ENCODE measurements at regions not wholly inside any gene's neighbourhood (a gene's known extent, or its start where the extent isn't known, plus 50 kb on each side); places are given as distances from the start of the nearest gene placed in this dataset.
"Not testable (repeated sequence)": the region's sequence is repeated elsewhere in the genome, so short reads cannot be mapped to it uniquely, and the experiment has no call there.

DNA sequence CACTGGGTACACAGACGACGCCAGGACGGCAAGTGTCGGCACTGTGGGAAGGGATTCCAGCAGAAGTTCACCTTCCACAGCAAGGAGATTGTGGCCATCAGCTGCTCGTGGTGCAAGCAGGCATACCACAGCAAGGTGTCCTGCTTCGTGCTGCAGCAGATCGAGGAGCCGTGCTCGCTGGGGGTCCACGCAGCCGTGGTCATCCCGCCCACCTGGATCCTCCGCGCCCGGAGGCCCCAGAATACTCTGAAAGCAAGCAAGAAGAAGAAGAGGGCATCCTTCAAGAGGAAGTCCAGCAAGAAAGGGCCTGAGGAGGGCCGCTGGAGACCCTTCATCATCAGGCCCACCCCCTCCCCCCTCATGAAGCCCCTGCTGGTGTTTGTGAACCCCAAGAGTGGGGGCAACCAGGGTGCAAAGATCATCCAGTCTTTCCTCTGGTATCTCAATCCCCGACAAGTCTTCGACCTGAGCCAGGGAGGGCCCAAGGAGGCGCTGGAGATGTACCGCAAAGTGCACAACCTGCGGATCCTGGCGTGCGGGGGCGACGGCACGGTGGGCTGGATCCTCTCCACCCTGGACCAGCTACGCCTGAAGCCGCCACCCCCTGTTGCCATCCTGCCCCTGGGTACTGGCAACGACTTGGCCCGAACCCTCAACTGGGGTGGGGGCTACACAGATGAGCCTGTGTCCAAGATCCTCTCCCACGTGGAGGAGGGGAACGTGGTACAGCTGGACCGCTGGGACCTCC lies 89.4 kb downstream of the LACC1 start:
- TF ChIP-seq, protein P1, sequence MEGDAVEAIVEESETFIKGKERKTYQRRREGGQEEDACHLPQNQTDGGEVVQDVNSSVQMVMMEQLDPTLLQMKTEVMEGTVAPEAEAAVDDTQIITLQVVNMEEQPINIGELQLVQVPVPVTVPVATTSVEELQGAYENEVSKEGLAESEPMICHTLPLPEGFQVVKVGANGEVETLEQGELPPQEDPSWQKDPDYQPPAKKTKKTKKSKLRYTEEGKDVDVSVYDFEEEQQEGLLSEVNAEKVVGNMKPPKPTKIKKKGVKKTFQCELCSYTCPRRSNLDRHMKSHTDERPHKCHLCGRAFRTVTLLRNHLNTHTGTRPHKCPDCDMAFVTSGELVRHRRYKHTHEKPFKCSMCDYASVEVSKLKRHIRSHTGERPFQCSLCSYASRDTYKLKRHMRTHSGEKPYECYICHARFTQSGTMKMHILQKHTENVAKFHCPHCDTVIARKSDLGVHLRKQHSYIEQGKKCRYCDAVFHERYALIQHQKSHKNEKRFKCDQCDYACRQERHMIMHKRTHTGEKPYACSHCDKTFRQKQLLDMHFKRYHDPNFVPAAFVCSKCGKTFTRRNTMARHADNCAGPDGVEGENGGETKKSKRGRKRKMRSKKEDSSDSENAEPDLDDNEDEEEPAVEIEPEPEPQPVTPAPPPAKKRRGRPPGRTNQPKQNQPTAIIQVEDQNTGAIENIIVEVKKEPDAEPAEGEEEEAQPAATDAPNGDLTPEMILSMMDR (IDR thresholded peaks at IDR 0.05) = not testable (repeated sequence)
- not testable (repeated sequence) for TF ChIP-seq POLR2A (IDR thresholded peaks at IDR 0.05)

All from suprapubic skin (tissue), 3 donors.